Fibroblast of villous mesenchyme (primary cell): ENCODE measurements at regions not wholly inside any gene's neighbourhood (a gene's known extent, or its start where the extent isn't known, plus 50 kb on each side); places are given as distances from the start of the nearest gene placed in this dataset.
"Not testable (repeated sequence)": the region's sequence is repeated elsewhere in the genome, so short reads cannot be mapped to it uniquely, and the experiment has no call there.

Source experiments
- DNase-seq: peaks from one replicate; pipeline ENCODE4 v3.0.0-alpha.2; 2010; ENCODE audit warnings: low read depth
- H3K4me3 ChIP-seq: 2 replicates; pipeline ENCODE4 v1.5.1; 2011; ENCODE audit warnings: low read depth, mild to moderate bottlenecking, low read length
- CTCF ChIP-seq: IDR thresholded peaks from 2 replicates; pipeline ENCODE4 v1.5.1; 2012; ENCODE audit warnings: low read depth, mild to moderate bottlenecking, low read length; ENCODE audit not compliant: insufficient read depth

- DNase-seq = no peak
- no peak for TF ChIP-seq CTCF
- no peak overlapping the region for H3K4me3 ChIP-seq
Observed at GRCh38 chr16:85283305-85284050, 171.2 kb upstream of the CIBAR2 start.

- no peak for DNase-seq
- H3K4me3 ChIP-seq = no peak overlapping the region
- no peak for TF ChIP-seq CTCF
Observed at GRCh38 chr16:85284141-85284817, 172.0 kb upstream of the CIBAR2 start.

GRCh38 chr16:85285681-85286065 lies 173.4 kb upstream of the CIBAR2 start:
- H3K4me3 ChIP-seq = no peak overlapping the region

GRCh38 chr16:85286066-85286831 lies 174.0 kb upstream of the CIBAR2 start:
- TF ChIP-seq CTCF = no peak
- peak; percentile 66 for DNase-seq
- no peak overlapping the region for H3K4me3 ChIP-seq

More at GRCh38 chr16:85285681-85286065, 173.4 kb upstream of the CIBAR2 start:
- no peak for DNase-seq
- TF ChIP-seq CTCF = no peak

GRCh38 chr16:85286951-85287814 lies 174.9 kb upstream of the CIBAR2 start:
- DNase-seq = peak; percentile 51
- H3K4me3 ChIP-seq = no peak overlapping the region
- TF ChIP-seq CTCF = no peak

GRCh38 chr16:85287815-85288109 lies 175.5 kb upstream of the CIBAR2 start:
- DNase-seq, H3K4me3 ChIP-seq: not testable (repeated sequence)
